IPS DF 6.9 (cell line): ENCODE measurements at regions not wholly inside any gene's neighbourhood (a gene's known extent, or its start where the extent isn't known, plus 50 kb on each side); places are given as distances from the start of the nearest gene placed in this dataset.
A peak's percentile ranks its signal among the peaks of the same experiment; 100 is the strongest.

ENCODE experiments used
- DNase-seq: peaks from one replicate; pipeline ENCODE4 v3.0.0-alpha.2; 2013; ENCODE audit warnings: low read depth, low spot score
- H3K27ac ChIP-seq: one replicate; pipeline ENCODE4 v1.5.1; 2013; ENCODE audit warnings: low read length, control low read depth
- H3K27me3 ChIP-seq: 2 replicates; pipeline ENCODE4 v1.6.1; 2013; ENCODE audit warnings: mild to moderate bottlenecking, low read length; ENCODE audit not compliant: control insufficient read depth, insufficient read depth
- H3K36me3 ChIP-seq: 2 replicates; pipeline ENCODE4 v1.6.1; 2013; ENCODE audit warnings: low read length; ENCODE audit not compliant: control insufficient read depth, insufficient read depth
- H3K4me1 ChIP-seq: 2 replicates; pipeline ENCODE4 v1.6.1; 2013; ENCODE audit warnings: low read length; ENCODE audit not compliant: control insufficient read depth, insufficient read depth
- H3K4me3 ChIP-seq: 2 replicates; pipeline ENCODE4 v1.5.1; 2013; ENCODE audit warnings: mild to moderate bottlenecking, low read length
- H3K9me3 ChIP-seq: 2 replicates; pipeline ENCODE4 v1.6.1; 2013; ENCODE audit warnings: low read length, inconsistent platforms; ENCODE audit not compliant: control insufficient read depth, insufficient read depth
- WGBS: extraction: QIAGEN DNeasy Blood & Tissue Kit; methylation state at CpG from one replicate; pipeline ENCODE4 v1.1.7; 2013; ENCODE audit warnings: mixed read lengths, missing lambda C conversion rate; ENCODE audit not compliant: insufficient read length, insufficient coverage; 5-methylcytosine and 5-hydroxymethylcytosine counted together

- no peaks in the 10 kb centered on the region for H3K27me3 ChIP-seq
- WGBS, result no CpG with 5 or more reads among the region's 1 CpG
- no peaks in the 10 kb centered on the region for H3K4me1 ChIP-seq
- no peaks in the 10 kb centered on the region for H3K36me3 ChIP-seq
- no peak overlapping the region for H3K4me3 ChIP-seq
- no peak overlapping the region for H3K27ac ChIP-seq
- no peaks in the 10 kb centered on the region for H3K9me3 ChIP-seq
- DNase-seq, result no peak
These were observed 92.4 kb upstream of the PRKG1 start for GRCh38 chr10:50981904-50982303.

GRCh38 chr10:50982989-50983388, 91.3 kb upstream of the PRKG1 start:
- DNase-seq, result no peak
- whole genome bisulfite sequencing, result no CpG with 5 or more reads among the region's 4 CpGs
- no peaks in the 10 kb centered on the region for H3K4me1 ChIP-seq
- no peaks in the 10 kb centered on the region for H3K27me3 ChIP-seq
- H3K36me3 ChIP-seq, result no peaks in the 10 kb centered on the region
- H3K9me3 ChIP-seq, result no peaks in the 10 kb centered on the region
- H3K27ac ChIP-seq, result no peak overlapping the region
- H3K4me3 ChIP-seq, result no peak overlapping the region

DNA sequence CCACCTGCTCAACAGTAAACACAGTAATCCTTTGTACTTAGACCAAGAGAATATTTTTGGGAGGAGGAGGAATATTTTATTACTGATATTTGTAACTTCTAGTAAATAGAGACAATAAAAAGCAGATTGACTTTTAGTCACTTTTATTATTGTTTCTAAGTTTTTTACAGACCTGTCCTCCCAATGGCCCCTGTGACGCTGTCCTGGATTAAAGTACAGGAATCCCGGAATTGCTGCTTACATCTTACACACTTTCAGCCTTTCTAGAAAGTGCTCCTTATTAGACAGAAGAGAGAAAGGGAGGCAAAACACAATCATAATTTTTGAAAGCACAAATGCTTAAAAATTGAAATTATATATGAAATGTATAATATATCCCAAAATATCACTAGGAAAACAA, 86.4 kb upstream of the PRKG1 start:
- Histone ChIP-seq H3K27me3 (peaks cover 21% of the 10 kb centered on the region), H3K27ac (no peak overlapping the region), H3K9me3 (no peaks in the 10 kb centered on the region), H3K36me3 (no peaks in the 10 kb centered on the region), H3K4me1 (no peaks in the 10 kb centered on the region; the same call in none of the 2 replicates), H3K4me3 (no peak overlapping the region)
- WGBS, result no CpG with 5 or more reads among the region's 2 CpGs
- no peak for DNase-seq

- no peak overlapping the region for H3K27ac ChIP-seq
These were observed 85.5 kb upstream of the PRKG1 start for GRCh38 chr10:50988792-50989191.

DNA sequence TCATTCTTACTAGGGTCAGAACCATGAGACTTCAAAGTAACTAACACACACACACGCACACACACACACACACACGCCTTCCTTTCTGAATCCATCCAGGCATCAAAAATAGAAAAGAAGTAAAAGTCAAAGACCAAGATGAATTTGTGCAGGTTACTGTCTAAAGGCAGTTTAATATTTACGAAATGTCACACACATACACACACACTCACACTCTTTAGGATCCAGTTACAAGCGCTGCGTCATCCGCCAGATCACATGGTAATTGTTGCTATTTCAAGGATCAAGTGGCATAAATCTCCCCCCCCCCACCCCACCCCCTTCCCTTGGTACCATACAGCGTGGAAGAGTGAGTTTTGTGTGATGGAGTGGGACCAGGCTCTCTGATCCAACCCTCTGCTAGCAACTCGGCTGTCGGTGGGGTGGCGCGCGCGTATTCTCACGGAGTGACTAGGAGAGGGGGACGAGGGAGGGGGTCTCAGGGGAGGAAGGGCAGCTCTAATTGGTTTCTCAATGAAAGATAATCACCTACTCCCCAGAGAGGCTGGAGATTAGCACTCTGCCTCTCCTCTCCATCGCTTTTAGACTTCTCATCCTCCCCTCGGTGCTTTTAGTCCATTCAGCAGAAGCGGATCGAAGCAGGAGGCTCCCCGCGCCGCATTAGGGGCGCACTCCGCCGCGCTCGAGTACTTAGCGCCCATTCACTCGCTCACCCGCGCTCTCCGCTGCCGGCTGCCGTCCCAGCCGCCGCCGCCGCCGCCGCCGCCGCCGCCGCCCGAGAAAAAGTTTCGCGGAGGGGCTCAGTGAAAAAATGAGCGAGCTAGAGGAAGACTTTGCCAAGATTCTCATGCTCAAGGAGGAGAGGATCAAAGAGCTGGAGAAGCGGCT, 83.5 kb upstream of the PRKG1 start:
- H3K4me1 ChIP-seq, result peaks cover 2% of the 10 kb centered on the region
- WGBS, result no CpG with 5 or more reads among the region's 49 CpGs
- H3K4me3 ChIP-seq, result peak overlapping the region; percentile 47; the same call in 1 of the 2 replicates
- H3K9me3 ChIP-seq, result no peaks in the 10 kb centered on the region
- DNase-seq, result no peak
- no peaks in the 10 kb centered on the region for H3K36me3 ChIP-seq
- H3K27me3 ChIP-seq, result peaks cover 24% of the 10 kb centered on the region
- no peak overlapping the region for H3K27ac ChIP-seq

More at GRCh38 chr10:50988792-50989191, 85.5 kb upstream of the PRKG1 start:
- WGBS, result no CpG with 5 or more reads among the region's 4 CpGs
- Histone ChIP-seq H3K4me1 (peaks cover 2% of the 10 kb centered on the region), H3K4me3 (no peak overlapping the region), H3K27me3 (peaks cover 24% of the 10 kb centered on the region), H3K9me3 (no peaks in the 10 kb centered on the region), H3K36me3 (no peaks in the 10 kb centered on the region)
- DNase-seq, result no peak

GRCh38 chr10:50991456-50992355, 82.6 kb upstream of the PRKG1 start:
- no peak for DNase-seq
- H3K9me3 ChIP-seq, result no peaks in the 10 kb centered on the region
- H3K27me3 ChIP-seq, result peaks cover 24% of the 10 kb centered on the region
- H3K4me3 ChIP-seq, result peak overlapping the region; percentile 47; the same call in 1 of the 2 replicates
- H3K4me1 ChIP-seq, result peaks cover 2% of the 10 kb centered on the region
- no peaks in the 10 kb centered on the region for H3K36me3 ChIP-seq
- no peak overlapping the region for H3K27ac ChIP-seq
- no CpG with 5 or more reads among the region's 72 CpGs for WGBS

DNA sequence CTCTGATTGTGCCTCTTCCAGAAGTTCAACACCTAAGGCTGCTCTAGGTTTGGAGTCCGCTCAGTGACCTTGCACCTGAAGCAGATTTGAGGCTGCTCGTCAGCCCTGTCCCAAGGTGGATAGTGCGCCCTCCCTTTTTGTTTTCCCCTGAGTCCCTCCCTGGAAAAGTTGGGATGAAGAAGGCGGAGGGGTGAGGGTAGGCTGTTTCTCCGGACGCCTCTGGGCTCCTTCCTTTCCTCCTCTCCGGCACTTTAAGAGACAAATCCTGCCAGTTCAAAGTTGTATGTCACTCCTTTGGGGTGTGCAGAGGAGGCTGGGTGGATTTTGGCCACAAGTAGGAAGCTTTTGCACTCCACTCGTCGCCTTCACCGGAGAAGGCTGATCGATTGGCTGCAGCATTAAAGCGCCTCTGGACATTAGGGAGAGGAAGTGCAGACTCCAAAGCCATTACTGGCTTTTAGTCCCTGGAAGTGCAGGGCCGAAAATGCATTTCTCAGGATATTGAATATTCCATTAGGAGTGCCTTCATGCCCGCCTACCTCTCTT, 81.9 kb upstream of the PRKG1 start:
- no peak overlapping the region for H3K27ac ChIP-seq
- peaks cover 24% of the 10 kb centered on the region for H3K27me3 ChIP-seq
- H3K4me3 ChIP-seq, result peak overlapping the region; percentile 47; the same call in 1 of the 2 replicates
- H3K4me1 ChIP-seq, result peaks cover 2% of the 10 kb centered on the region
- DNase-seq, result no peak
- WGBS, result no CpG with 5 or more reads among the region's 14 CpGs
- H3K9me3 ChIP-seq, result no peaks in the 10 kb centered on the region
- no peaks in the 10 kb centered on the region for H3K36me3 ChIP-seq

- H3K27me3 ChIP-seq, result peaks cover 24% of the 10 kb centered on the region
- no peak overlapping the region for H3K4me3 ChIP-seq
- no peaks in the 10 kb centered on the region for H3K36me3 ChIP-seq
- peaks cover 2% of the 10 kb centered on the region for H3K4me1 ChIP-seq
- no peak overlapping the region for H3K27ac ChIP-seq
- no peaks in the 10 kb centered on the region for H3K9me3 ChIP-seq
- no peak for DNase-seq
- WGBS, result no CpG with 5 or more reads among the region's 16 CpGs
These were observed 81.1 kb upstream of the PRKG1 start for GRCh38 chr10:50992972-50993766.

- DNase-seq, result no peak
- Histone ChIP-seq H3K36me3 (no peaks in the 10 kb centered on the region), H3K9me3 (no peaks in the 10 kb centered on the region), H3K4me1 (peaks cover 2% of the 10 kb centered on the region), H3K27me3 (peaks cover 24% of the 10 kb centered on the region), H3K27ac (no peak overlapping the region), H3K4me3 (no peak overlapping the region)
- WGBS, result no CpG with 5 or more reads among the region's 3 CpGs
These were observed 80.5 kb upstream of the PRKG1 start for GRCh38 chr10:50993771-50994251.
